WERI-Rb-1 (cell line): ENCODE measurements at regions not wholly inside any gene's neighbourhood (a gene's known extent, or its start where the extent isn't known, plus 50 kb on each side); places are given as distances from the start of the nearest gene placed in this dataset.
"Not testable (repeated sequence)": the region's sequence is repeated elsewhere in the genome, so short reads cannot be mapped to it uniquely, and the experiment has no call there.

Experiments
- DNase-seq: peaks from one replicate; pipeline ENCODE4 v3.0.0-alpha.2; 2020
- H3K27ac ChIP-seq: fragments of 250-450 bp; sonication (Bioruptor Pico); 2 replicates; pipeline ENCODE4 v1.5.1; 2020; ENCODE audit warnings: mild to moderate bottlenecking, moderate library complexity
- H3K27me3 ChIP-seq: fragments of 250-450 bp; sonication (Bioruptor Pico); 2 replicates; pipeline ENCODE4 v1.5.1; 2021; ENCODE audit warnings: mild to moderate bottlenecking, low read depth, moderate library complexity; ENCODE audit not compliant: insufficient read depth, severe bottlenecking
- H3K36me3 ChIP-seq: fragments of 250-450 bp; sonication (Bioruptor Pico); 2 replicates; pipeline ENCODE4 v1.5.1; 2020; ENCODE audit warnings: mild to moderate bottlenecking, moderate library complexity
- H3K4me3 ChIP-seq: 2 replicates; pipeline ENCODE4 v1.5.1; 2011; ENCODE audit warnings: low read depth, mild to moderate bottlenecking, control low read depth, low read length
- H3K9me3 ChIP-seq: fragments of 250-450 bp; sonication (Bioruptor Pico); 2 replicates; pipeline ENCODE4 v1.5.1; 2021; ENCODE audit warnings: mild to moderate bottlenecking, moderate library complexity; ENCODE audit not compliant: severe bottlenecking
- CTCF ChIP-seq: IDR thresholded peaks from 2 replicates; pipeline ENCODE4 v1.5.1; 2011; ENCODE audit warnings: low read depth, mild to moderate bottlenecking, control low read depth, inconsistent platforms, low read length

- no peak for TF ChIP-seq CTCF
- H3K9me3 ChIP-seq, result no peaks in the 10 kb centered on the region
- H3K27ac ChIP-seq, result no peak overlapping the region
- H3K27me3 ChIP-seq, result no peaks in the 10 kb centered on the region
- H3K4me3 ChIP-seq, result no peak overlapping the region
- no peaks in the 10 kb centered on the region for H3K36me3 ChIP-seq
- no peak for DNase-seq
Observed at GRCh38 chr1:83055391-83056170, 943.4 kb downstream of the TTLL7 start.

GRCh38 chr1:83053446-83053845 lies 945.5 kb downstream of the TTLL7 start:
- no peak for DNase-seq
- Histone ChIP-seq H3K27me3 (no peaks in the 10 kb centered on the region), H3K27ac (no peak overlapping the region), H3K36me3 (no peaks in the 10 kb centered on the region), H3K9me3 (no peaks in the 10 kb centered on the region), H3K4me3 (no peak overlapping the region)
- no peak for TF ChIP-seq CTCF

- TF ChIP-seq CTCF, result no peak
- Histone ChIP-seq H3K27me3 (no peaks in the 10 kb centered on the region), H3K9me3 (no peaks in the 10 kb centered on the region), H3K4me3 (no peak overlapping the region), H3K27ac (no peak overlapping the region), H3K36me3 (no peaks in the 10 kb centered on the region)
- no peak for DNase-seq
Observed at GRCh38 chr1:83052865-83053264, 946.1 kb downstream of the TTLL7 start.

- not testable (repeated sequence) for H3K27ac ChIP-seq, H3K36me3 ChIP-seq, H3K4me3 ChIP-seq, H3K27me3 ChIP-seq, H3K9me3 ChIP-seq, DNase-seq
Observed at GRCh38 chr1:83051053-83051452, 947.9 kb downstream of the TTLL7 start.

GRCh38 chr1:83043244-83043643 lies 955.7 kb downstream of the TTLL7 start:
- Histone ChIP-seq H3K36me3 (no peaks in the 10 kb centered on the region), H3K4me3 (no peak overlapping the region), H3K27me3 (no peaks in the 10 kb centered on the region), H3K27ac (no peak overlapping the region), H3K9me3 (no peaks in the 10 kb centered on the region)
- no peak for DNase-seq
- no peak for TF ChIP-seq CTCF

- H3K4me3 ChIP-seq, H3K36me3 ChIP-seq, DNase-seq, H3K27ac ChIP-seq, H3K27me3 ChIP-seq, H3K9me3 ChIP-seq: not testable (repeated sequence)
Observed at GRCh38 chr1:83039091-83039490, 959.8 kb downstream of the TTLL7 start.

GRCh38 chr1:83034851-83035250 lies 964.1 kb downstream of the TTLL7 start:
- Histone ChIP-seq H3K4me3 (no peak overlapping the region), H3K27ac (no peak overlapping the region), H3K9me3 (no peaks in the 10 kb centered on the region), H3K27me3 (no peaks in the 10 kb centered on the region), H3K36me3 (no peaks in the 10 kb centered on the region)
- no peak for DNase-seq
- no peak for TF ChIP-seq CTCF
